GM21786 (cell line): ENCODE measurements at regions not wholly inside any gene's neighbourhood (a gene's known extent, or its start where the extent isn't known, plus 50 kb on each side); places are given as distances from the start of the nearest gene placed in this dataset.

Experiments
- ATAC-seq: cut with Tn5 transposase; IDR thresholded peaks from one replicate; pipeline ENCODE4 v1.9.1; 2021; ENCODE audit not compliant: unreplicated experiment

- ATAC-seq = no peak
These were observed 270.1 kb upstream of the POU3F3 start for GRCh38 chr2:104583811-104584210.

GRCh38 chr2:104584393-104584792, 269.5 kb upstream of the POU3F3 start:
- ATAC-seq = no peak

GRCh38 chr2:104595576-104595975, 258.3 kb upstream of the POU3F3 start:
- ATAC-seq = no peak

GRCh38 chr2:104597942-104598341, 256.0 kb upstream of the POU3F3 start:
- no peak for ATAC-seq

GRCh38 chr2:104598636-104599035, 255.3 kb upstream of the POU3F3 start:
- no peak for ATAC-seq

- ATAC-seq = no peak
These were observed 254.0 kb upstream of the POU3F3 start for GRCh38 chr2:104599787-104600510.

- no peak for ATAC-seq
These were observed 247.9 kb upstream of the POU3F3 start for GRCh38 chr2:104606056-104606455.

- ATAC-seq = no peak
These were observed 237.1 kb upstream of the POU3F3 start for GRCh38 chr2:104616856-104617255.

- ATAC-seq = no peak
These were observed 233.1 kb upstream of the POU3F3 start for GRCh38 chr2:104620801-104621200.

- no peak for ATAC-seq
These were observed 218.3 kb upstream of the POU3F3 start for GRCh38 chr2:104635608-104636007.

- no peak for ATAC-seq
These were observed 215.6 kb upstream of the POU3F3 start for GRCh38 chr2:104638190-104638858.

GRCh38 chr2:104638859-104639202, 215.1 kb upstream of the POU3F3 start:
- ATAC-seq = no peak

- ATAC-seq = no peak
These were observed 212.1 kb upstream of the POU3F3 start for GRCh38 chr2:104641786-104642185.

GRCh38 chr2:104648376-104648775, 205.5 kb upstream of the POU3F3 start:
- ATAC-seq = no peak

GRCh38 chr2:104649866-104650265, 204.0 kb upstream of the POU3F3 start:
- ATAC-seq = no peak

GRCh38 chr2:104650405-104650996, 203.4 kb upstream of the POU3F3 start:
- no peak for ATAC-seq

- no peak for ATAC-seq
These were observed 199.1 kb upstream of the POU3F3 start for GRCh38 chr2:104654811-104655210.

GRCh38 chr2:104656571-104657163, 197.2 kb upstream of the POU3F3 start:
- ATAC-seq = no peak

- ATAC-seq = no peak
These were observed 195.6 kb upstream of the POU3F3 start for GRCh38 chr2:104658144-104658835.

- ATAC-seq = no peak
These were observed 194.9 kb upstream of the POU3F3 start for GRCh38 chr2:104658904-104659591.

- no peak for ATAC-seq
These were observed 192.9 kb upstream of the POU3F3 start for GRCh38 chr2:104660991-104661390.
